H9 (cell line): ENCODE measurements at regions not wholly inside any gene's neighbourhood (a gene's known extent, or its start where the extent isn't known, plus 50 kb on each side); places are given as distances from the start of the nearest gene placed in this dataset.

Source experiments
- DNase-seq: peaks from one replicate; pipeline ENCODE4 v3.0.0-alpha.2; 2017
- H2AFZ ChIP-seq: one replicate; pipeline ENCODE4 v1.6.1; 2013; ENCODE audit warnings: mild to moderate bottlenecking, low read length, control low read depth, moderate library complexity
- H2AK5ac ChIP-seq: 2 replicates; pipeline ENCODE4 v1.6.1; 2013; ENCODE audit warnings: low read length, control low read depth, mixed read lengths; ENCODE audit not compliant: insufficient read length
- H2BK120ac ChIP-seq: one replicate; pipeline ENCODE4 v1.6.1; 2013; ENCODE audit warnings: low read depth, mild to moderate bottlenecking, low read length, control low read depth, inconsistent platforms; ENCODE audit not compliant: poor library complexity, severe bottlenecking
- H2BK12ac ChIP-seq: 2 replicates; pipeline ENCODE4 v1.6.1; 2013; ENCODE audit warnings: low read length, control low read depth, mixed read lengths, low read depth; ENCODE audit not compliant: insufficient read length
- H2BK15ac ChIP-seq: 2 replicates; pipeline ENCODE4 v1.6.1; 2013; ENCODE audit warnings: low read depth, low read length, control low read depth
- H2BK20ac ChIP-seq: one replicate; pipeline ENCODE4 v1.6.1; 2013; ENCODE audit warnings: low read depth, mild to moderate bottlenecking, low read length, control low read depth, inconsistent platforms; ENCODE audit not compliant: poor library complexity, severe bottlenecking
- H2BK5ac ChIP-seq: 2 replicates; pipeline ENCODE4 v1.6.1; 2013; ENCODE audit warnings: low read length, control low read depth, mixed read lengths; ENCODE audit not compliant: insufficient read length
- H3K14ac ChIP-seq: 2 replicates; pipeline ENCODE4 v1.6.1; 2013; ENCODE audit warnings: low read length, control low read depth; ENCODE audit not compliant: insufficient read depth
- H3K18ac ChIP-seq: 2 replicates; pipeline ENCODE4 v1.6.1; 2013; ENCODE audit warnings: low read depth, mild to moderate bottlenecking, mixed read lengths, low read length, control low read depth; ENCODE audit not compliant: insufficient read length
- H3K23ac ChIP-seq: 2 replicates; pipeline ENCODE4 v1.6.1; 2013; ENCODE audit warnings: low read length, control low read depth, mixed read lengths, low read depth; ENCODE audit not compliant: insufficient read length
- H3K23me2 ChIP-seq: 2 replicates; pipeline ENCODE4 v1.6.1; 2013; ENCODE audit warnings: low read depth, mild to moderate bottlenecking, mixed read lengths, low read length, control low read depth; ENCODE audit not compliant: insufficient read length, poor library complexity, severe bottlenecking
- H3K27ac ChIP-seq: 2 replicates; pipeline ENCODE4 v1.5.1; 2013; ENCODE audit warnings: low read length, control low read depth, mixed read lengths, low read depth; ENCODE audit not compliant: insufficient read length
- H3K27me3 ChIP-seq: 2 replicates; pipeline ENCODE4 v1.6.1; 2013; ENCODE audit warnings: low read length, control low read depth, inconsistent platforms; ENCODE audit not compliant: insufficient read depth
- H3K4ac ChIP-seq: 2 replicates; pipeline ENCODE4 v1.6.1; 2013; ENCODE audit warnings: low read depth, mild to moderate bottlenecking, control low read depth, inconsistent platforms, low read length, moderate library complexity
- H3K4me1 ChIP-seq: 2 replicates; pipeline ENCODE4 v1.6.1; 2013; ENCODE audit warnings: low read length, control low read depth, inconsistent platforms; ENCODE audit not compliant: insufficient read depth
- H3K4me2 ChIP-seq: 2 replicates; pipeline ENCODE4 v1.6.1; 2013; ENCODE audit warnings: low read length, control low read depth, mixed read lengths; ENCODE audit not compliant: insufficient read length, insufficient read depth
- H3K56ac ChIP-seq: 2 replicates; pipeline ENCODE4 v1.6.1; 2013; ENCODE audit warnings: low read depth, mild to moderate bottlenecking, mixed read lengths, low read length, control low read depth; ENCODE audit not compliant: insufficient read length
- H3K79me1 ChIP-seq: 2 replicates; pipeline ENCODE4 v1.6.1; 2013; ENCODE audit warnings: low read depth, mild to moderate bottlenecking, moderate library complexity, low read length, control low read depth, inconsistent platforms; ENCODE audit not compliant: insufficient read depth, poor library complexity, severe bottlenecking
- H3K79me2 ChIP-seq: 2 replicates; pipeline ENCODE4 v1.6.1; 2013; ENCODE audit warnings: low read length, control low read depth, inconsistent platforms; ENCODE audit not compliant: insufficient read depth
- H3K9ac ChIP-seq: 2 replicates; pipeline ENCODE4 v1.6.1; 2013; ENCODE audit warnings: low read length, control low read depth, mixed read lengths; ENCODE audit not compliant: insufficient read length; ENCODE audit errors: extremely low read depth
- H3K9me3 ChIP-seq: one replicate; pipeline ENCODE4 v1.6.1; 2013; ENCODE audit warnings: low read depth, low read length, inconsistent platforms; ENCODE audit not compliant: control insufficient read depth
- H3T11ph ChIP-seq: one replicate; pipeline ENCODE4 v1.6.1; 2013; ENCODE audit warnings: mild to moderate bottlenecking, low read length, control low read depth, inconsistent platforms
- H4K20me1 ChIP-seq: one replicate; pipeline ENCODE4 v1.6.1; 2013; ENCODE audit not compliant: control insufficient read depth, insufficient read length, insufficient read depth
- H4K5ac ChIP-seq: 2 replicates; pipeline ENCODE4 v1.6.1; 2013; ENCODE audit warnings: low read depth, mild to moderate bottlenecking, mixed read lengths, low read length, control low read depth; ENCODE audit not compliant: insufficient read length
- H4K8ac ChIP-seq: replicated peaks from 2 replicates; pipeline ENCODE4 v1.6.1; 2013; ENCODE audit warnings: low read length, control low read depth, mixed read lengths, low read depth; ENCODE audit not compliant: insufficient read length
- H4K91ac ChIP-seq: 2 replicates; pipeline ENCODE4 v1.6.1; 2013; ENCODE audit warnings: low read depth, mild to moderate bottlenecking, moderate library complexity, mixed read lengths, low read length, control low read depth; ENCODE audit not compliant: insufficient read length
- H3K27ac Mint-ChIP-seq, 3 experiments: 2 replicates in 2 of 3; 3 replicates in 1 of 3; pipeline ENCODE4 v1.8.0; 2020 to 2021; ENCODE audit warnings: mixed read lengths in 3 of 3, mild to moderate bottlenecking in 1 of 3, moderate library complexity in 1 of 3
- H3K27me3 Mint-ChIP-seq: 2 replicates; pipeline ENCODE4 v1.8.0; 2021; ENCODE audit warnings: low read depth, mild to moderate bottlenecking, moderate library complexity, mixed read lengths
- H3K36me3 Mint-ChIP-seq, 3 experiments: 2 replicates in 2 of 3; 3 replicates in 1 of 3; pipeline ENCODE4 v1.8.0; 2020 to 2021; ENCODE audit warnings: low read depth in 3 of 3, mixed read lengths in 3 of 3; ENCODE audit not compliant: insufficient read depth in 1 of 3
- H3K4me1 Mint-ChIP-seq, 2 experiments: 2 replicates each; pipeline ENCODE4 v1.8.0; 2020; ENCODE audit warnings: mixed read lengths in 2 of 2
- H3K4me3 Mint-ChIP-seq, 2 experiments: 2 replicates in 1 of 2; 3 replicates in 1 of 2; pipeline ENCODE4 v1.8.0; 2020 to 2021; ENCODE audit warnings: mild to moderate bottlenecking in 2 of 2, mixed read lengths in 2 of 2, moderate library complexity in 1 of 2
- H3K9me3 Mint-ChIP-seq, 2 experiments: 2 replicates in 1 of 2; 3 replicates in 1 of 2; pipeline ENCODE4 v1.8.0; 2020; ENCODE audit warnings: mild to moderate bottlenecking in 2 of 2, mixed read lengths in 2 of 2, moderate library complexity in 1 of 2
- WGBS: extraction: QIAGEN DNeasy Blood & Tissue Kit; methylation state at CpG from one replicate; pipeline ENCODE4 v1.1.7; 2013; ENCODE audit warnings: missing lambda C conversion rate, low lambda C conversion rate, mixed read lengths; ENCODE audit not compliant: insufficient read length; ENCODE audit errors: extremely low coverage; 5-methylcytosine and 5-hydroxymethylcytosine counted together
- TF ChIP-seq, protein P1 (sequence below): fragments of 200-600 bp; sonication (generic); conservative IDR thresholded peaks from 3 replicates; pipeline ENCODE4 v1.8.0; 2021; ENCODE audit warnings: antibody characterized with exemption, mild to moderate bottlenecking

DNA sequence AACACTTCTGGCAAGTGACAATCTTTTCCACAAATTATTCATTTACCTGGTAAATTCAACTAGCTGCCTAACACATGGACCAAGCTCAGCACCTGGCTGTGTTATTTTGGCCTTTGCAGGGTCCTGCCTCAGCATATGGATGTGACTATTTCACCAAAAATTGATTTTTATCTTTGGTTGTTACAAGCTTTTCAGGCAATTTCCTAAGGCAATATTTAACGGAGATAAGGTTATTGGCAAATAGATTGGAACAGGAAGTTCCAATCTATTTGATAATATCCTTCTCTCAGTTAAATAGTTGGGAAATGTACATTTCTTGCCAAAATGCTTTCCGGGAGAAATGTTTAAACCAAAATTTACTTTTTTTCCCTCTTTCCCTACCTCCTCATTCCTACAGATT, 415.2 kb upstream of the SMARCA2 start:
- no peak overlapping the region for H3K27ac ChIP-seq
- H2BK20ac ChIP-seq: no peak overlapping the region
- Mint-ChIP-seq H3K27ac (no peak overlapping the region), H3K4me3 (no peak overlapping the region), H3K36me3 (no peaks in the 10 kb centered on the region), H3K4me1 (no peaks in the 10 kb centered on the region), H3K9me3 (peaks cover 3 to 27% of the 10 kb centered on the region in 2 experiments; a peak in 3 of 5 replicates), H3K27me3 (peaks cover 4% of the 10 kb centered on the region)
- no CpG with 5 or more reads among the region's 2 CpGs for WGBS
- H2AFZ ChIP-seq: no peak overlapping the region
- H3K79me1 ChIP-seq: no peaks in the 10 kb centered on the region
- H3K4me2 ChIP-seq: no peak overlapping the region
- no peak overlapping the region for H2BK120ac ChIP-seq
- H2BK15ac ChIP-seq: no peak overlapping the region
- H2BK5ac ChIP-seq: no peak overlapping the region
- H3T11ph ChIP-seq: no peak overlapping the region
- no peaks in the 10 kb centered on the region for H4K20me1 ChIP-seq
- no peak overlapping the region for H4K8ac ChIP-seq
- H2AK5ac ChIP-seq: no peak overlapping the region
- no peak overlapping the region for H3K14ac ChIP-seq
- H3K56ac ChIP-seq: no peak overlapping the region
- H3K79me2 ChIP-seq: no peaks in the 10 kb centered on the region
- no peak overlapping the region for H4K91ac ChIP-seq
- no peak for DNase-seq
- no peak overlapping the region for H4K5ac ChIP-seq
- TF ChIP-seq, protein P1, sequence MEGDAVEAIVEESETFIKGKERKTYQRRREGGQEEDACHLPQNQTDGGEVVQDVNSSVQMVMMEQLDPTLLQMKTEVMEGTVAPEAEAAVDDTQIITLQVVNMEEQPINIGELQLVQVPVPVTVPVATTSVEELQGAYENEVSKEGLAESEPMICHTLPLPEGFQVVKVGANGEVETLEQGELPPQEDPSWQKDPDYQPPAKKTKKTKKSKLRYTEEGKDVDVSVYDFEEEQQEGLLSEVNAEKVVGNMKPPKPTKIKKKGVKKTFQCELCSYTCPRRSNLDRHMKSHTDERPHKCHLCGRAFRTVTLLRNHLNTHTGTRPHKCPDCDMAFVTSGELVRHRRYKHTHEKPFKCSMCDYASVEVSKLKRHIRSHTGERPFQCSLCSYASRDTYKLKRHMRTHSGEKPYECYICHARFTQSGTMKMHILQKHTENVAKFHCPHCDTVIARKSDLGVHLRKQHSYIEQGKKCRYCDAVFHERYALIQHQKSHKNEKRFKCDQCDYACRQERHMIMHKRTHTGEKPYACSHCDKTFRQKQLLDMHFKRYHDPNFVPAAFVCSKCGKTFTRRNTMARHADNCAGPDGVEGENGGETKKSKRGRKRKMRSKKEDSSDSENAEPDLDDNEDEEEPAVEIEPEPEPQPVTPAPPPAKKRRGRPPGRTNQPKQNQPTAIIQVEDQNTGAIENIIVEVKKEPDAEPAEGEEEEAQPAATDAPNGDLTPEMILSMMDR: no peak
- H3K4ac ChIP-seq: no peak overlapping the region
- H3K18ac ChIP-seq: no peak overlapping the region
- H3K23me2 ChIP-seq: no peaks in the 10 kb centered on the region
- H3K4me1 ChIP-seq: no peaks in the 10 kb centered on the region
- no peak overlapping the region for H2BK12ac ChIP-seq
- no peak overlapping the region for H3K9ac ChIP-seq
- H3K27me3 ChIP-seq: no peaks in the 10 kb centered on the region
- no peaks in the 10 kb centered on the region for H3K9me3 ChIP-seq
- H3K23ac ChIP-seq: no peak overlapping the region
